GM23248 (cell line): ENCODE measurements at regions not wholly inside any gene's neighbourhood (a gene's known extent, or its start where the extent isn't known, plus 50 kb on each side); places are given as distances from the start of the nearest gene placed in this dataset.

Experiments used
- DNase-seq: peaks from one replicate; pipeline ENCODE4 v3.0.0-alpha.2; 2015
- H2AFZ ChIP-seq: fragments of 200-600 bp; sonication (generic); 2 replicates; pipeline ENCODE4 v1.6.1; 2016; ENCODE audit warnings: antibody characterized with exemption
- H3F3A ChIP-seq: fragments of 200-600 bp; sonication (generic); 2 replicates; pipeline ENCODE4 v1.6.1; 2016; ENCODE audit warnings: mild to moderate bottlenecking, antibody characterized with exemption, mixed run types; ENCODE audit not compliant: insufficient read depth
- H3K27ac ChIP-seq: fragments of 200-600 bp; sonication (generic); 2 replicates; pipeline ENCODE4 v1.5.1; 2016; ENCODE audit warnings: mild to moderate bottlenecking
- H3K27me3 ChIP-seq: fragments of 200-600 bp; sonication (generic); replicated peaks from 2 replicates; pipeline ENCODE4 v1.6.1; 2016; ENCODE audit warnings: mild to moderate bottlenecking; ENCODE audit not compliant: insufficient read depth
- H3K36me3 ChIP-seq: fragments of 200-600 bp; sonication (generic); 2 replicates; pipeline ENCODE4 v1.6.1; 2016; ENCODE audit warnings: low read depth, mild to moderate bottlenecking
- H3K4me1 ChIP-seq: fragments of 200-600 bp; sonication (generic); 2 replicates; pipeline ENCODE4 v1.6.1; 2016; ENCODE audit warnings: mild to moderate bottlenecking; ENCODE audit not compliant: insufficient read depth
- H3K4me2 ChIP-seq: fragments of 200-600 bp; sonication (generic); one replicate; pipeline ENCODE4 v1.6.1; 2016; ENCODE audit warnings: mild to moderate bottlenecking; ENCODE audit not compliant: unreplicated experiment
- H3K4me3 ChIP-seq: fragments of 200-600 bp; sonication (generic); 2 replicates; pipeline ENCODE4 v1.5.1; 2016; ENCODE audit warnings: mild to moderate bottlenecking
- H3K79me2 ChIP-seq: fragments of 200-600 bp; sonication (generic); 2 replicates; pipeline ENCODE4 v1.6.1; 2016; ENCODE audit warnings: mild to moderate bottlenecking; ENCODE audit not compliant: insufficient read depth
- H3K9ac ChIP-seq: fragments of 200-600 bp; sonication (generic); 2 replicates; pipeline ENCODE4 v1.6.1; 2016; ENCODE audit warnings: mild to moderate bottlenecking
- H3K9me2 ChIP-seq: fragments of 200-600 bp; sonication (generic); 2 replicates; pipeline ENCODE4 v1.6.1; 2016; ENCODE audit warnings: mixed run types, mild to moderate bottlenecking, moderate library complexity; ENCODE audit not compliant: insufficient read depth
- H3K9me3 ChIP-seq: fragments of 200-600 bp; sonication (generic); one replicate; pipeline ENCODE4 v1.6.1; 2017; ENCODE audit warnings: low read depth
- H4K20me1 ChIP-seq: fragments of 200-600 bp; sonication (generic); 2 replicates; pipeline ENCODE4 v1.6.0; 2016; ENCODE audit not compliant: insufficient read depth
- EZH2 ChIP-seq: fragments of 200-600 bp; sonication (generic); IDR thresholded peaks from 2 replicates; pipeline ENCODE4 v1.6.1; 2018; ENCODE audit warnings: antibody characterized with exemption, mild to moderate bottlenecking; ENCODE audit not compliant: insufficient read depth, poor library complexity, severe bottlenecking
- EZH2phosphoT487 ChIP-seq: fragments of 200-600 bp; sonication (generic); IDR thresholded peaks from 2 replicates; pipeline ENCODE4 v1.6.1; 2018; ENCODE audit warnings: antibody characterized with exemption, moderate library complexity, mild to moderate bottlenecking, low read depth; ENCODE audit not compliant: insufficient read depth
- WGBS, 2 experiments: methylation state at CpG; one replicate each; pipeline ENCODE4 v1.1.6; 2015 to 2017; ENCODE audit warnings: low lambda C conversion rate in 2 of 2, low coverage in 1 of 2; ENCODE audit errors: missing lambda C conversion rate in 2 of 2; 5-methylcytosine and 5-hydroxymethylcytosine counted together
- in situ Hi-C: fragments of 300-500 bp; cut with MboI; formaldehyde crosslinking; loops from 2 replicates; pipeline ENCODE4 v1.15.0; 2020

DNA sequence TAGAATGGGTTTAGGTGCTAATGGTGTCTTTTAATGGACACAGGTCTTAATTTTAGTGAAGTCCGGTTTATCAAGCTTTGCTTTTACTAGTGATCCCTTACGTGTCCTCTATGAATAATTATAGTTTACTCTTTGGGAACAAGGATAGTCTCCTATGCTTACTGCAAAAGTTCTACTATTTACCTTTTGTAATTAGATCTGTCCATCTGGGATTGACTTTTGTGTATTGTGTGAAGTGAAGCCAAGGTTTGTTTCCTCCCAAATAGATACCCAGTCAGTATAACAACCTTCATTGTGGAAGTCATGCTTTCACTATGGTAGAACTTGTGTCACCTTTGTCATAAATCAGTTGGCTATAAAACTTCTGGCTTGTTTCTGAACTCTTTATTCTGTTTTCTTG is 740.9 kb upstream of the CRIM1 start:
- 29% methylated on average over 2 of the region's 2 CpGs for WGBS, 2 experiments

DNA sequence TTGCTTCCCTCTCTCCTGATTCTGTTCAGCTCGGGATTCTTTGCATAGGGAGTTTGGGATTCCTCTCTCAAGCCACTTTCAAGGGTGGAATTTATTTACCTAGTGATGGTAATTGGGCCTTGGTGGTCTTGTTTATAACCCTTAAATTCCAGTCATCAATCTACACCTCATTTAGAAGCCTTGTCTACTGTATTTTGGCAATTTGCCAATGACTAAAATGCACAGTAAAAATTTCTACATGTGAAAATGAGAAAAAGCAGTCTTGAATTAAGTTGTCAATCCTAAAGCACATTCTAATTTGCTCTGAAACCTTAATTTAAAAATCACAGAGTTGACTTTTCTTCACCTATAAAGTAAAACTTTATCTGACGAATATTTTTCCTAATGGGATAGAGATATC is 749.2 kb upstream of the CRIM1 start:
- TF ChIP-seq EZH2phosphoT487 (no peak), EZH2 (no peak)
- no peaks in the 10 kb centered on the region for H3K4me1 ChIP-seq
- no peak for DNase-seq
- no peak overlapping the region for H3K4me2 ChIP-seq
- no peaks in the 10 kb centered on the region for H3K9me3 ChIP-seq
- H2AFZ ChIP-seq = no peak overlapping the region
- H3K27me3 ChIP-seq = no peaks in the 10 kb centered on the region
- WGBS, 2 experiments = 14% methylated on average over 2 of the region's 2 CpGs
- in situ Hi-C loops = no loop called here
- no peak overlapping the region for H3K4me3 ChIP-seq
- H3K9ac ChIP-seq = no peak overlapping the region
- H3K9me2 ChIP-seq = no peaks in the 10 kb centered on the region
- no peaks in the 10 kb centered on the region for H4K20me1 ChIP-seq
- H3F3A ChIP-seq = no peaks in the 10 kb centered on the region
- H3K27ac ChIP-seq = no peak overlapping the region
- no peaks in the 10 kb centered on the region for H3K79me2 ChIP-seq
- H3K36me3 ChIP-seq = no peaks in the 10 kb centered on the region

More for the DNA sequence above, 740.9 kb upstream of the CRIM1 start:
- no peaks in the 10 kb centered on the region for H3K4me1 ChIP-seq
- in situ Hi-C loops = no loop called here
- no peak overlapping the region for H3K4me2 ChIP-seq
- H3F3A ChIP-seq = no peaks in the 10 kb centered on the region
- no peak overlapping the region for H3K27ac ChIP-seq
- H4K20me1 ChIP-seq = no peaks in the 10 kb centered on the region
- no peak overlapping the region for H2AFZ ChIP-seq
- H3K79me2 ChIP-seq = no peaks in the 10 kb centered on the region
- no peak overlapping the region for H3K9ac ChIP-seq
- DNase-seq = no peak
- TF ChIP-seq EZH2 (no peak), EZH2phosphoT487 (no peak)
- H3K27me3 ChIP-seq = no peaks in the 10 kb centered on the region
- H3K9me2 ChIP-seq = no peaks in the 10 kb centered on the region
- no peaks in the 10 kb centered on the region for H3K9me3 ChIP-seq
- H3K4me3 ChIP-seq = no peak overlapping the region
- H3K36me3 ChIP-seq = no peaks in the 10 kb centered on the region

DNA sequence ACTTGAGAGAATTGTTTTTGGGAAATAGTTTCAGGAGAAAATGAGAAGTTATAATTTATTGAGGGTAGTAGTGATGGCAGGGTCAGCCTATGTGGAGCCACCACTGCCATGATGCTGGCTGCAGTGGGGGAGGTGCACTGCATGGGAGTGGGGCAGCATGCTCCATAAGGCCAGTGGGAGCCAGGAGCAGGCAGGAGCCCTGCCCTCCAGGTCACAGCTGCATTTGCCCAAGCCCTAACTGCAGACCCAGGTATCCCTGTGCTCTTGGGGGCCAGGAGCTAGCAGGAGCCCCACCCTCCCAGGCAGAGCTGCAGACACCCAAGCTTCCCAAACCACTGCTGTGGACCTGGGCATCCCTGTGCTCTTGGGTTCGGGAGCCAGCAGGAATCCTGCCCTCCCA is 757.3 kb upstream of the CRIM1 start:
- WGBS, 2 experiments = 11 to 40% methylated on average over 1 of the region's 1 CpG
- Histone ChIP-seq H3K9me2 (no peaks in the 10 kb centered on the region), H3K36me3 (no peaks in the 10 kb centered on the region), H2AFZ (no peak overlapping the region), H3K27me3 (no peaks in the 10 kb centered on the region), H3K4me1 (no peaks in the 10 kb centered on the region), H3F3A (no peaks in the 10 kb centered on the region), H3K79me2 (no peaks in the 10 kb centered on the region), H3K9me3 (no peaks in the 10 kb centered on the region), H3K27ac (no peak overlapping the region), H3K9ac (no peak overlapping the region), H3K4me3 (no peak overlapping the region), H4K20me1 (no peaks in the 10 kb centered on the region), H3K4me2 (no peak overlapping the region)
- no peak for TF ChIP-seq EZH2
- TF ChIP-seq EZH2phosphoT487 = no peak
- in situ Hi-C loops = no loop called here
- no peak for DNase-seq

DNA sequence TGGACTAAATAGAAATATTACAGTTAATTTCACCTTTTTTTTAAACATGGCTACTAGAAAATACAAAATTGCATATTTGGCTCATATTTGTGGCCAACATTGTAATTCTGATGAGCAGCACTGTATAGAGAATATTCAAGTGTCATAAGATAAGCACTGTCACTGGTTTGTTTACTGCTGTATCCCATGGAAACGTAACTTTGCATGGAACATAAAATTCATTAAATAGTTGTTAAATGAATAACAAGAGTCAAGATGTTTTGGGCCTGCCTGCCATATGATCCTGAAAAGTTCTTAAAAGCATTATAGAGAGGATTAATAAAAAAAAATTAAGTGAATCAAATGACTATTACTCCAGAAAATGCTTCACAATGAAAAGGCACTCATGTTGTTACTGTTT is 763.7 kb upstream of the CRIM1 start:
- H3K4me3 ChIP-seq = no peak overlapping the region
- no peak overlapping the region for H3K27ac ChIP-seq
- TF ChIP-seq EZH2phosphoT487 (no peak), EZH2 (no peak)
- no peak for DNase-seq
- H2AFZ ChIP-seq = no peak overlapping the region
- WGBS, 2 experiments = 7 to 15% methylated on average over 1 of the region's 1 CpG
- no peaks in the 10 kb centered on the region for H3K9me3 ChIP-seq
- H4K20me1 ChIP-seq = no peaks in the 10 kb centered on the region
- H3F3A ChIP-seq = no peaks in the 10 kb centered on the region
- no peaks in the 10 kb centered on the region for H3K9me2 ChIP-seq
- in situ Hi-C loops = no loop called here
- H3K79me2 ChIP-seq = no peaks in the 10 kb centered on the region
- H3K36me3 ChIP-seq = no peaks in the 10 kb centered on the region
- no peaks in the 10 kb centered on the region for H3K27me3 ChIP-seq
- no peak overlapping the region for H3K4me2 ChIP-seq
- H3K4me1 ChIP-seq = no peaks in the 10 kb centered on the region
- H3K9ac ChIP-seq = no peak overlapping the region

DNA sequence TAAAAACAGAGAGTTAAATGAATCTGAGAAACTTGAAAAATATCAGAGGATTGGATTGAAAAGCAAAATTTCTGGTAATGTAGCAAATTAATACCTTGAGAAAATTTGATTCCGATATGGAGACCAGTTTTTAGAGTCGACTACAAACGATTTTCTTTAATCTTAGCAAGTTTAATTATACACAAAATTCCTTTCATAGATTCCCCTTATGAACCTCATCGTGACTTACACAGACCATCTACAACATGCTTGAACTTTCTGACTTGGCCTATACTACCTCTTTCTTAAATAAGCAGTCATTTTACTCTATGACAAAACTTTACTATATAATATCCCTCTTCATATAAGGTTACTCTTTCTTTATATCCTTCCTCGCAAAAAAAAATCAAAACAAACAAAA is 769.6 kb upstream of the CRIM1 start:
- no peak overlapping the region for H2AFZ ChIP-seq
- no peaks in the 10 kb centered on the region for H3K36me3 ChIP-seq
- H3F3A ChIP-seq = no peaks in the 10 kb centered on the region
- 22 to 29% methylated on average over 5 of the region's 5 CpGs for WGBS, 2 experiments
- H3K9ac ChIP-seq = no peak overlapping the region
- no peaks in the 10 kb centered on the region for H4K20me1 ChIP-seq
- H3K27ac ChIP-seq = no peak overlapping the region
- no peaks in the 10 kb centered on the region for H3K9me2 ChIP-seq
- no peak for TF ChIP-seq EZH2phosphoT487
- no peak for TF ChIP-seq EZH2
- no peak overlapping the region for H3K4me2 ChIP-seq
- no peak overlapping the region for H3K4me3 ChIP-seq
- no peaks in the 10 kb centered on the region for H3K27me3 ChIP-seq
- no peaks in the 10 kb centered on the region for H3K4me1 ChIP-seq
- no peaks in the 10 kb centered on the region for H3K9me3 ChIP-seq
- in situ Hi-C loops = no loop called here
- no peaks in the 10 kb centered on the region for H3K79me2 ChIP-seq
- DNase-seq = no peak
